Fibroblast of lung (primary cell): ENCODE measurements at regions not wholly inside any gene's neighbourhood (a gene's known extent, or its start where the extent isn't known, plus 50 kb on each side); places are given as distances from the start of the nearest gene placed in this dataset.
"Not testable (repeated sequence)": the region's sequence is repeated elsewhere in the genome, so short reads cannot be mapped to it uniquely, and the experiment has no call there.

Source experiments
- DNase-seq, 2 donors: peaks; one replicate each; pipeline versions ENCODE4 v3.0.0 to v3.0.0-alpha.2; 2010; ENCODE audit warnings: low read depth in 2 of 2
- H2AFZ ChIP-seq: 2 replicates; pipeline ENCODE4 v1.5.1; 2012; ENCODE audit warnings: low read length, control low read depth, inconsistent platforms
- H3K27ac ChIP-seq: 2 replicates; pipeline ENCODE4 v1.5.1; 2011; ENCODE audit warnings: low read length, control low read depth; ENCODE audit not compliant: insufficient read depth
- H3K27me3 ChIP-seq: 2 replicates; pipeline ENCODE4 v1.5.1; 2011; ENCODE audit warnings: mild to moderate bottlenecking, low read length; ENCODE audit not compliant: control insufficient read depth, insufficient read depth
- H3K36me3 ChIP-seq: 2 replicates; pipeline ENCODE4 v1.5.1; 2011; ENCODE audit warnings: low read length; ENCODE audit not compliant: control insufficient read depth, insufficient read depth
- H3K4me1 ChIP-seq: 2 replicates; pipeline ENCODE4 v1.5.1; 2011; ENCODE audit warnings: low read length; ENCODE audit not compliant: control insufficient read depth, insufficient read depth; ENCODE audit errors: extremely low read depth
- H3K4me2 ChIP-seq: 2 replicates; pipeline ENCODE4 v1.5.1; 2011; ENCODE audit warnings: low read length, control low read depth; ENCODE audit not compliant: insufficient read depth; ENCODE audit errors: extremely low read depth
- H3K4me3 ChIP-seq, 4 experiments: fragments of 200-600 bp in 1 of 4; sonication (generic) in 1 of 4; replicated peaks in 1 of 4; 2 replicates each; pipeline ENCODE4 v1.5.1; 2011 to 2016; ENCODE audit warnings: low read length in 4 of 4, low read depth in 3 of 4, mild to moderate bottlenecking in 3 of 4, control low read depth in 2 of 4, inconsistent platforms in 1 of 4, mixed read lengths in 1 of 4; ENCODE audit not compliant: insufficient read depth in 1 of 4; ENCODE audit errors: control extremely low read depth in 1 of 4
- H3K79me2 ChIP-seq: 2 replicates; pipeline ENCODE4 v1.5.1; 2012; ENCODE audit warnings: mild to moderate bottlenecking, low read length, inconsistent platforms; ENCODE audit not compliant: control insufficient read depth, insufficient read depth
- H3K9ac ChIP-seq: 2 replicates; pipeline ENCODE4 v1.5.1; 2011; ENCODE audit warnings: mild to moderate bottlenecking, low read length, control low read depth; ENCODE audit not compliant: insufficient read depth
- H3K9me3 ChIP-seq: 2 replicates; pipeline ENCODE4 v1.5.1; 2012; ENCODE audit warnings: low read depth, low read length; ENCODE audit not compliant: control insufficient read depth, insufficient read depth
- H4K20me1 ChIP-seq: 2 replicates; pipeline ENCODE4 v1.5.1; 2011; ENCODE audit warnings: low read length; ENCODE audit not compliant: control insufficient read depth, insufficient read depth; ENCODE audit errors: extremely low read depth
- CTCF ChIP-seq, 2 donors: IDR thresholded peaks in 1 of 2; conservative IDR thresholded peaks in 1 of 2; 1 replicate in 1 of 2; 2 replicates in 1 of 2; pipeline ENCODE4 v1.5.1; 2011 to 2012; ENCODE audit warnings: low read length in 2 of 2, control low read depth in 1 of 2, inconsistent platforms in 1 of 2, low read depth in 1 of 2, mild to moderate bottlenecking in 1 of 2

- not testable (repeated sequence) for H2AFZ ChIP-seq, H3K79me2 ChIP-seq, H3K36me3 ChIP-seq, H3K9me3 ChIP-seq, H3K27me3 ChIP-seq, H3K4me3 ChIP-seq, H3K4me1 ChIP-seq, H4K20me1 ChIP-seq, H3K9ac ChIP-seq, H3K27ac ChIP-seq, H3K4me2 ChIP-seq
- peak; percentile 42 to 58 for TF ChIP-seq CTCF (conservative IDR thresholded peaks at IDR 0.05 in 1 of 2, IDR thresholded peaks at IDR 0.05 in 1 of 2; ENCODE audit: low read depth in 1 of 2, low read length in 2 of 2)
- peak; percentile 30 to 51 for DNase-seq
These were observed 183.7 kb downstream of the ADRA2C start for GRCh38 chr4:3949916-3950315.

- not testable (repeated sequence) for H3K27ac ChIP-seq, H2AFZ ChIP-seq, H3K9me3 ChIP-seq, H4K20me1 ChIP-seq, H3K4me3 ChIP-seq, H3K27me3 ChIP-seq, H3K36me3 ChIP-seq, H3K79me2 ChIP-seq, DNase-seq, H3K4me2 ChIP-seq, H3K9ac ChIP-seq, H3K4me1 ChIP-seq
These were observed 186.4 kb downstream of the ADRA2C start for GRCh38 chr4:3952443-3953139.

GRCh38 chr4:3953140-3953489, 186.9 kb downstream of the ADRA2C start:
- H3K27ac ChIP-seq = peak overlapping the region; percentile 99
- H3K4me1 ChIP-seq, H3K79me2 ChIP-seq, H4K20me1 ChIP-seq, H3K4me2 ChIP-seq, H3K9me3 ChIP-seq, H3K36me3 ChIP-seq, H3K9ac ChIP-seq, H3K27me3 ChIP-seq, H3K4me3 ChIP-seq, H2AFZ ChIP-seq: not testable (repeated sequence)
- peak in 1 of 2 donors; percentile 39 for DNase-seq

GRCh38 chr4:3954540-3955320, 188.5 kb downstream of the ADRA2C start:
- H3K27me3 ChIP-seq, H3K36me3 ChIP-seq, H3K4me1 ChIP-seq, H3K9me3 ChIP-seq, H2AFZ ChIP-seq, H3K79me2 ChIP-seq, H4K20me1 ChIP-seq: not testable (repeated sequence)
- Histone ChIP-seq H3K27ac (peak overlapping the region; percentile 99), H3K9ac (peak overlapping the region; percentile 90), H3K4me3 (peak overlapping the region; percentile 56 to 70 (median 62)), H3K4me2 (peak overlapping the region; percentile 85)
- peak; percentile 97 for DNase-seq

- H3K79me2 ChIP-seq, H3K36me3 ChIP-seq, H4K20me1 ChIP-seq, H3K27me3 ChIP-seq, H3K9me3 ChIP-seq, H3K4me1 ChIP-seq: not testable (repeated sequence)
- Histone ChIP-seq H3K4me3 (peak overlapping the region; percentile 42 to 70 (median 62)), H3K9ac (peak overlapping the region; percentile 90), H2AFZ (peak overlapping the region; percentile 41), H3K27ac (peak overlapping the region; percentile 99), H3K4me2 (peak overlapping the region; percentile 35)
- peak; percentile 97 to 99 for DNase-seq
These were observed 189.4 kb downstream of the ADRA2C start for GRCh38 chr4:3955321-3956164.
